Naive thymus-derived CD4-positive, alpha-beta T cell (primary cell): ENCODE measurements at regions not wholly inside any gene's neighbourhood (a gene's known extent, or its start where the extent isn't known, plus 50 kb on each side); places are given as distances from the start of the nearest gene placed in this dataset.
A peak's percentile ranks its signal among the peaks of the same experiment; 100 is the strongest.

Experiments
- ATAC-seq: fragments of 150-1000 bp; cut with Tn5 transposase; 2 replicates; pipeline ENCODE4 v1.10.0; 2021; ENCODE audit warnings: mild to moderate bottlenecking, moderate library complexity
- CTCF ChIA-PET: fragments of 350-600 bp; sonication (Branson Sonifier 250); formaldehyde crosslinking; loops from one replicate; lab custom pipeline; 2021; ENCODE audit warnings: antibody characterized with exemption; lab: Charles Lee
- POLR2A ChIA-PET: fragments of 350-600 bp; sonication (Branson Sonifier 250); formaldehyde crosslinking; loops from one replicate; lab custom pipeline; 2021; ENCODE audit warnings: antibody characterized with exemption, inconsistent platforms; lab: Charles Lee
- DNase-seq, 9 donors: peaks; one replicate each; pipeline versions ENCODE4 v3.0.0 to v3.0.0-alpha.2; 2020 to 2022; ENCODE audit warnings: mixed read lengths in 1 of 9
- H3K27ac ChIP-seq: one replicate; pipeline ENCODE4 v1.7.0; 2013; ENCODE audit warnings: mild to moderate bottlenecking, low read depth, low read length, moderate library complexity
- H3K27me3 ChIP-seq, 2 donors: one replicate each; pipeline ENCODE4 v1.7.0; 2013; ENCODE audit warnings: low read length in 2 of 2, mild to moderate bottlenecking in 2 of 2, moderate library complexity in 2 of 2; ENCODE audit not compliant: control insufficient read depth in 2 of 2, insufficient read depth in 2 of 2
- H3K36me3 ChIP-seq, 3 experiments: 1 replicate in 2 of 3; 2 replicates in 1 of 3; pipeline ENCODE4 v1.7.0; 2013; ENCODE audit warnings: low read length in 3 of 3, mild to moderate bottlenecking in 3 of 3, moderate library complexity in 1 of 3; ENCODE audit not compliant: insufficient read depth in 3 of 3, control insufficient read depth in 2 of 3
- H3K4me1 ChIP-seq, 2 donors: one replicate each; pipeline ENCODE4 v1.7.0; 2013; ENCODE audit warnings: low read length in 2 of 2, mild to moderate bottlenecking in 2 of 2, moderate library complexity in 1 of 2; ENCODE audit not compliant: control insufficient read depth in 2 of 2, insufficient read depth in 2 of 2
- H3K4me3 ChIP-seq: 2 replicates; pipeline ENCODE4 v1.7.0; 2013; ENCODE audit warnings: mild to moderate bottlenecking, low read length
- H3K9me3 ChIP-seq, 3 experiments: 1 replicate in 2 of 3; 2 replicates in 1 of 3; pipeline ENCODE4 v1.7.0; 2013; ENCODE audit warnings: low read length in 3 of 3; ENCODE audit not compliant: control insufficient read depth in 2 of 3
- H3K27ac Mint-ChIP-seq, 9 donors: one replicate each; pipeline ENCODE4 v1.8.0; 2020 to 2022; ENCODE audit warnings: mixed read lengths in 9 of 9, mild to moderate bottlenecking in 8 of 9, moderate library complexity in 5 of 9, inconsistent platforms in 2 of 9
- H3K27me3 Mint-ChIP-seq, 5 donors: one replicate each; pipeline ENCODE4 v1.8.0; 2021 to 2022; ENCODE audit warnings: mixed read lengths in 5 of 5, mild to moderate bottlenecking in 1 of 5
- H3K36me3 Mint-ChIP-seq, 5 donors: one replicate each; pipeline ENCODE4 v1.8.0; 2020 to 2022; ENCODE audit warnings: mixed read lengths in 5 of 5, mild to moderate bottlenecking in 3 of 5, inconsistent platforms in 1 of 5
- H3K4me1 Mint-ChIP-seq, 7 donors: one replicate each; pipeline ENCODE4 v1.8.0; 2020 to 2022; ENCODE audit warnings: mixed read lengths in 7 of 7, mild to moderate bottlenecking in 3 of 7, inconsistent platforms in 1 of 7
- H3K4me3 Mint-ChIP-seq, 10 donors: one replicate each; pipeline ENCODE4 v1.8.0; 2020 to 2022; ENCODE audit warnings: mild to moderate bottlenecking in 10 of 10, mixed read lengths in 10 of 10, moderate library complexity in 6 of 10, inconsistent platforms in 2 of 10
- H3K9me3 Mint-ChIP-seq, 11 donors: one replicate each; pipeline ENCODE4 v1.8.0; 2020 to 2022; ENCODE audit warnings: mixed read lengths in 11 of 11, mild to moderate bottlenecking in 4 of 11, inconsistent platforms in 1 of 11, moderate library complexity in 1 of 11
- intact Hi-C, 2 donors: fragments of 100-400 bp; cut with micrococcal nuclease; formaldehyde crosslinking; loops; one replicate each; pipeline ENCODE4 v1.15.1; 2023

- DNase-seq = no peak
- intact Hi-C loops = no loop called here
- Mint-ChIP-seq H3K27me3 (peaks cover 0 to 14% (median 11%) of the 10 kb centered on the region in 5 donors), H3K27ac (no peak overlapping the region), H3K9me3 (peaks cover 0 to 6% (median 0%) of the 10 kb centered on the region in 11 donors), H3K36me3 (no peaks in the 10 kb centered on the region), H3K4me1 (no peaks in the 10 kb centered on the region), H3K4me3 (no peak overlapping the region)
- Histone ChIP-seq H3K36me3 (no peaks in the 10 kb centered on the region), H3K27ac (no peak overlapping the region), H3K9me3 (no peaks in the 10 kb centered on the region), H3K4me3 (no peak overlapping the region), H3K4me1 (no peaks in the 10 kb centered on the region), H3K27me3 (no peaks in the 10 kb centered on the region)
- no peak for ATAC-seq
- POLR2A ChIA-PET = no interaction called here
- CTCF ChIA-PET = no interaction called here
Measured at GRCh38 chr4:15144967-15145295, 142.7 kb downstream of the CPEB2 start.

- peaks cover 0 to 5% (median 0%) of the 10 kb centered on the region in 11 donors for H3K9me3 Mint-ChIP-seq
- no peak overlapping the region for H3K4me3 Mint-ChIP-seq
- H3K36me3 Mint-ChIP-seq = no peaks in the 10 kb centered on the region
- H3K4me1 Mint-ChIP-seq = no peaks in the 10 kb centered on the region
- H3K4me3 ChIP-seq = no peak overlapping the region
- peaks cover 0 to 13% (median 9%) of the 10 kb centered on the region in 5 donors for H3K27me3 Mint-ChIP-seq
- no peaks in the 10 kb centered on the region for H3K9me3 ChIP-seq
- ChIA-PET POLR2A (no interaction called here), CTCF (no interaction called here)
- no peak for DNase-seq
- no peaks in the 10 kb centered on the region for H3K36me3 ChIP-seq
- no peaks in the 10 kb centered on the region for H3K4me1 ChIP-seq
- no peak overlapping the region for H3K27ac Mint-ChIP-seq
- intact Hi-C loops = no loop called here
- no peak for ATAC-seq
- H3K27me3 ChIP-seq = no peaks in the 10 kb centered on the region
- H3K27ac ChIP-seq = no peak overlapping the region
Measured at GRCh38 chr4:15145709-15146108, 143.4 kb downstream of the CPEB2 start.

GRCh38 chr4:15147714-15148113 lies 145.4 kb downstream of the CPEB2 start:
- ATAC-seq (no peak), DNase-seq (no peak)
- H3K4me3 ChIP-seq = no peak overlapping the region
- H3K9me3 ChIP-seq = no peaks in the 10 kb centered on the region
- H3K4me1 ChIP-seq = no peaks in the 10 kb centered on the region
- intact Hi-C loops = no loop called here
- Mint-ChIP-seq H3K27me3 (peaks cover 0 to 12% (median 4%) of the 10 kb centered on the region in 5 donors), H3K27ac (no peak overlapping the region), H3K9me3 (peaks cover 0 to 3% (median 0%) of the 10 kb centered on the region in 11 donors), H3K36me3 (no peaks in the 10 kb centered on the region), H3K4me1 (no peaks in the 10 kb centered on the region), H3K4me3 (no peak overlapping the region)
- no peak overlapping the region for H3K27ac ChIP-seq
- H3K36me3 ChIP-seq = no peaks in the 10 kb centered on the region
- H3K27me3 ChIP-seq = no peaks in the 10 kb centered on the region
- ChIA-PET CTCF (no interaction called here), POLR2A (no interaction called here)

GRCh38 chr4:15148199-15148598 lies 145.9 kb downstream of the CPEB2 start:
- Mint-ChIP-seq H3K9me3 (peaks cover 0 to 3% (median 0%) of the 10 kb centered on the region in 11 donors), H3K4me3 (no peak overlapping the region), H3K4me1 (no peaks in the 10 kb centered on the region), H3K27ac (no peak overlapping the region), H3K27me3 (peaks cover 0 to 14% (median 4%) of the 10 kb centered on the region in 5 donors), H3K36me3 (no peaks in the 10 kb centered on the region)
- Histone ChIP-seq H3K27ac (no peak overlapping the region), H3K4me3 (no peak overlapping the region), H3K9me3 (no peaks in the 10 kb centered on the region), H3K27me3 (no peaks in the 10 kb centered on the region), H3K4me1 (no peaks in the 10 kb centered on the region), H3K36me3 (no peaks in the 10 kb centered on the region)
- ChIA-PET POLR2A (no interaction called here), CTCF (no interaction called here)
- intact Hi-C loops = no loop called here
- DNase-seq = no peak
- no peak for ATAC-seq

GRCh38 chr4:15148691-15149090 lies 146.4 kb downstream of the CPEB2 start:
- no peaks in the 10 kb centered on the region for H3K27me3 ChIP-seq
- CTCF ChIA-PET = no interaction called here
- Mint-ChIP-seq H3K36me3 (no peaks in the 10 kb centered on the region), H3K9me3 (peaks cover 0 to 3% (median 0%) of the 10 kb centered on the region in 11 donors), H3K27me3 (peaks cover 0 to 14% (median 4%) of the 10 kb centered on the region in 5 donors), H3K4me3 (no peak overlapping the region), H3K27ac (no peak overlapping the region), H3K4me1 (no peaks in the 10 kb centered on the region)
- H3K4me1 ChIP-seq = no peaks in the 10 kb centered on the region
- H3K36me3 ChIP-seq = no peaks in the 10 kb centered on the region
- POLR2A ChIA-PET = no interaction called here
- no peak overlapping the region for H3K27ac ChIP-seq
- no peak for DNase-seq
- intact Hi-C loops = no loop called here
- no peaks in the 10 kb centered on the region for H3K9me3 ChIP-seq
- no peak for ATAC-seq
- no peak overlapping the region for H3K4me3 ChIP-seq

- CTCF ChIA-PET = no interaction called here
- intact Hi-C loops = no loop called here
Measured at GRCh38 chr4:15149234-15149838, 147.1 kb downstream of the CPEB2 start.

GRCh38 chr4:15149839-15150592 lies 147.7 kb downstream of the CPEB2 start:
- POLR2A ChIA-PET = no interaction called here
- CTCF ChIA-PET = no interaction called here
- H3K4me1 Mint-ChIP-seq = no peaks in the 10 kb centered on the region
- no peaks in the 10 kb centered on the region for H3K36me3 ChIP-seq
- no peak for DNase-seq
- H3K9me3 Mint-ChIP-seq = peaks cover 0 to 6% (median 0%) of the 10 kb centered on the region in 11 donors
- no peak overlapping the region for H3K4me3 Mint-ChIP-seq
- H3K27me3 ChIP-seq = no peaks in the 10 kb centered on the region
- peak; percentile 55 for ATAC-seq
- no peak overlapping the region for H3K27ac ChIP-seq
- H3K4me1 ChIP-seq = no peaks in the 10 kb centered on the region
- no peaks in the 10 kb centered on the region for H3K36me3 Mint-ChIP-seq
- no peak overlapping the region for H3K4me3 ChIP-seq
- intact Hi-C loops = no loop called here
- no peak overlapping the region for H3K27ac Mint-ChIP-seq
- H3K27me3 Mint-ChIP-seq = peaks cover 0 to 14% (median 4%) of the 10 kb centered on the region in 5 donors
- H3K9me3 ChIP-seq = no peaks in the 10 kb centered on the region

More at GRCh38 chr4:15149234-15149838, 147.1 kb downstream of the CPEB2 start:
- Histone ChIP-seq H3K4me1 (no peaks in the 10 kb centered on the region), H3K4me3 (no peak overlapping the region), H3K27ac (no peak overlapping the region), H3K27me3 (no peaks in the 10 kb centered on the region), H3K9me3 (no peaks in the 10 kb centered on the region), H3K36me3 (no peaks in the 10 kb centered on the region)
- POLR2A ChIA-PET = no interaction called here
- Mint-ChIP-seq H3K9me3 (peaks cover 0 to 3% (median 0%) of the 10 kb centered on the region in 11 donors), H3K36me3 (no peaks in the 10 kb centered on the region), H3K4me1 (no peaks in the 10 kb centered on the region), H3K27ac (peak overlapping the region in 1 of 9 donors; percentile 11), H3K27me3 (peaks cover 0 to 14% (median 4%) of the 10 kb centered on the region in 5 donors), H3K4me3 (no peak overlapping the region)
- no peak for ATAC-seq
- DNase-seq = no peak
